Ectodermal cell (in vitro differentiated cells): ENCODE measurements at regions not wholly inside any gene's neighbourhood (a gene's known extent, or its start where the extent isn't known, plus 50 kb on each side); places are given as distances from the start of the nearest gene placed in this dataset.

Experiments used
- H3K27ac ChIP-seq: 2 replicates; pipeline ENCODE4 v1.7.0; 2013; ENCODE audit warnings: mild to moderate bottlenecking, low read depth, low read length; ENCODE audit not compliant: insufficient read depth, poor library complexity, severe bottlenecking
- H3K27me3 ChIP-seq: 2 replicates; pipeline ENCODE4 v1.7.0; 2013; ENCODE audit warnings: mild to moderate bottlenecking, low read length; ENCODE audit not compliant: insufficient read depth, control insufficient read depth, poor library complexity, severe bottlenecking
- H3K36me3 ChIP-seq: one replicate; pipeline ENCODE4 v1.7.0; 2013; ENCODE audit warnings: low read length; ENCODE audit not compliant: control insufficient read depth, insufficient read depth
- H3K4me1 ChIP-seq: one replicate; pipeline ENCODE4 v1.7.0; 2013; ENCODE audit warnings: low read length; ENCODE audit not compliant: control insufficient read depth, insufficient read depth
- H3K4me3 ChIP-seq: 2 replicates; pipeline ENCODE4 v1.7.0; 2013; ENCODE audit warnings: low read depth, low read length, control low read depth; ENCODE audit not compliant: insufficient read depth
- H3K9me3 ChIP-seq: 2 replicates; pipeline ENCODE4 v1.7.0; 2013; ENCODE audit warnings: mild to moderate bottlenecking, low read length, moderate library complexity; ENCODE audit not compliant: control insufficient read depth
- WGBS, 2 experiments: methylation state at CpG; one replicate each; pipeline ENCODE4 v1.1.7; 2013; ENCODE audit warnings: missing lambda C conversion rate in 2 of 2; 5-methylcytosine and 5-hydroxymethylcytosine counted together

DNA sequence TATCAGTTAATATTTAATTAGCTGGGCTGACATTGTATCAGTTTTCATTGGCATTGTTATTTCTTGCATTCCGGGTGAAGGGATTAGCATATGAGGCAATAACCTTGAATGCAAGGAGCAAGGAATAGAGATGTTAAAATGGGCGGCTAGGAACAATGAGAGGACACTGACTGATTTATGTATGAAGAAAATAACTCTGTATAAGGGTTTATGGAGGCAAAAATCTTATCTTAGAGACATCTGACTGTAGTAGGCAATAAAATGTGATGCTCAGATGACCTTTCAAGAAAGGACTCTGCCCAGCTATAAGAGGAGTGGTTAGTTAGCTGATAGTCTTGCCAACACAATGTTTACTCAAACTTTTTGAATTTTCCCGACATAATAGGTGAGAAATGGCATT lies 158.3 kb downstream of the EFHB start:
- Histone ChIP-seq H3K4me1 (no peaks in the 10 kb centered on the region), H3K27me3 (no peaks in the 10 kb centered on the region), H3K4me3 (no peak overlapping the region), H3K27ac (no peak overlapping the region), H3K36me3 (no peaks in the 10 kb centered on the region), H3K9me3 (no peaks in the 10 kb centered on the region)
- WGBS, 2 experiments: 50 to 51% methylated on average over 3 of the region's 3 CpGs

DNA sequence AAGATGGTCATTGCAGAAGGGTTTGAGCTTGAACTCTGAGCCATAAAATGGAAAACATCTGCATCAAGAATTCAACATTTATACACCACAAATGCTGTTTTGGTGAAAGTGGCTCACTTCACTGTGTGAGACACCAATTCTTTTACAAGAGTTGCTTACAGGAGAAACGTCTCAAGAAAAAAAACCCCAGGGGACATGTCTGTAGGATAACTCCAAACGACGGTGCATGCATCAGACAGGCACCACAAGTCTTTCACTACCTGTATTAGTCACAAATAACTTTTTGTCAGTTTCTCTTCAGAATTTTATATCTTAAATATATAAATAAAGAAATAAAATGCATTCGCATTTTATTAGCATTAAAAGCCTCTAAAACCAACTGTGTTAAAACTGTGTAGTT lies 164.3 kb downstream of the EFHB start:
- no peaks in the 10 kb centered on the region for H3K27me3 ChIP-seq
- H3K36me3 ChIP-seq: no peaks in the 10 kb centered on the region
- H3K4me1 ChIP-seq: no peaks in the 10 kb centered on the region
- no peak overlapping the region for H3K27ac ChIP-seq
- no peak overlapping the region for H3K4me3 ChIP-seq
- H3K9me3 ChIP-seq: no peaks in the 10 kb centered on the region
- WGBS, 2 experiments: 66 to 72% methylated on average over 3 of the region's 4 CpGs

DNA sequence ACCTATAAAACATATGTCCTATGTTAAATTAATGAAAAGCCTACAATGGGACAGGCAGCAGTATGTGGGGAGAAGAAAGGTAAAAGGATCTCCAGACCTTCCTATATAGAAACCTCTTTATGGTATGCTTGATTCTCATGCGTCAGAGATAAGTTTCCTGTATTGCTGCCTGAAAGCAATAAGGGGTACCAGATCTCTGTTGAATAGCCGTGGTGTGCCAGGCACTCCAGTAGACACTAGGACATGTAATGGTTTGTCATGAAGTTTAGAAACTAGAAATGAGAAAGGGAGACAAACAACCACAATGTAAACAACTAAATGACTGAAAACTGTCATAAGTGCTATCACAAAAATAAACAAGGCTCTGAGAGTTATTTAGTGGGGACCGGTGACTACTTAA lies 168.1 kb downstream of the EFHB start:
- Histone ChIP-seq H3K9me3 (no peaks in the 10 kb centered on the region), H3K36me3 (no peaks in the 10 kb centered on the region), H3K4me3 (no peak overlapping the region), H3K27ac (no peak overlapping the region), H3K27me3 (no peaks in the 10 kb centered on the region), H3K4me1 (no peaks in the 10 kb centered on the region)
- 85 to 96% methylated on average over 2 to 3 of the region's 3 CpGs for WGBS, 2 experiments

DNA sequence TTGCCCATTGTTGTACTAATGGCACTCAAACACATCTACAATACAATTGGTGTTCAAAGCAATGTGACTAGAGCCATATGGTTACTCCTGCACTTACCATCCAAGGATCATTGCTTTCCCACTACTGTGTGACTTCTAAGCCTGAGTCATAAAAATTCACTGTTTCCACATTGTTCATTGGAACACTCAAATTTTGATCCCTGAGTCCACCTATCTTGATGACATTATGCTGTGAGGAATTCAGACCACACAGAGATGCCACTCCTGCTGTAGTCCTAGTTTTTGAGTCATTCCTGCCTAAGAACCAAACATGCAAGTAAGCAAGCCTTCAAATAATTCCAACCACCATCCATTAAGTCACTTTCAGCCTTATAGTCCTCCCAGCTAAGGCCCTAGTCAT lies 176.2 kb downstream of the EFHB start:
- no peaks in the 10 kb centered on the region for H3K9me3 ChIP-seq

DNA sequence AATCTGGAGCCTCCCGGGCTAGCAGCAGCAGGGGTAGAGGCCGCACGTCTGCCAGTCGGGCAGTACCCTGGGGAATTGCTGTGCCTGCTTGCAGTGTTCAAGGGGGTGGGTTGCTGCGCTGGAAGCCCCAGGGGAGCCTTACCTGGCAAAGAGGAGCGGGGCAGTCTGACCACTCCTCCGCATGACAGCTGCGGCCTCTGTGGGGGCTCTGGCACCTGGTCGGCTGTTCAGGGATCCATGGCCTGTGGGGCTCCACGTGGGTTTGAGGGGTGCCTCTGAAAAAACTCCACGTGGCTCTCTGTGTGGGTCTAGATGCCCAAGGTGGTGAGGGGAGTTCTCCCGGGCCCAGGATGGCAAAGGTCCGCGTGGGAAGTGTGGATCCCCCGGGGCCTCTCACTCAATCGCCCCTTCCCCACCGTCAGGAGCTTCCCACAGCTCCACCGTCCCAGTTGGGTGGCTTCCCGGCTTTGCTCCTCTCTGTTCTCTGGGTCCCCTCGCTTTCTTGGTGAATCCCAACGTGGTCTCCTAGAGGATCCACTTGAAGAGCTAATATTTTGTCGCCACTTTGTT lies 184.5 kb downstream of the EFHB start:
- H3K4me3 ChIP-seq: no peak overlapping the region
- WGBS, 2 experiments: 91 to 94% methylated on average over 22 of the region's 22 CpGs
- no peaks in the 10 kb centered on the region for H3K27me3 ChIP-seq
- no peaks in the 10 kb centered on the region for H3K4me1 ChIP-seq
- H3K9me3 ChIP-seq: no peaks in the 10 kb centered on the region
- no peaks in the 10 kb centered on the region for H3K36me3 ChIP-seq
- H3K27ac ChIP-seq: no peak overlapping the region

More for the DNA sequence above, 176.2 kb downstream of the EFHB start:
- Histone ChIP-seq H3K4me1 (no peaks in the 10 kb centered on the region), H3K27me3 (no peaks in the 10 kb centered on the region), H3K4me3 (no peak overlapping the region), H3K36me3 (no peaks in the 10 kb centered on the region), H3K27ac (no peak overlapping the region)

DNA sequence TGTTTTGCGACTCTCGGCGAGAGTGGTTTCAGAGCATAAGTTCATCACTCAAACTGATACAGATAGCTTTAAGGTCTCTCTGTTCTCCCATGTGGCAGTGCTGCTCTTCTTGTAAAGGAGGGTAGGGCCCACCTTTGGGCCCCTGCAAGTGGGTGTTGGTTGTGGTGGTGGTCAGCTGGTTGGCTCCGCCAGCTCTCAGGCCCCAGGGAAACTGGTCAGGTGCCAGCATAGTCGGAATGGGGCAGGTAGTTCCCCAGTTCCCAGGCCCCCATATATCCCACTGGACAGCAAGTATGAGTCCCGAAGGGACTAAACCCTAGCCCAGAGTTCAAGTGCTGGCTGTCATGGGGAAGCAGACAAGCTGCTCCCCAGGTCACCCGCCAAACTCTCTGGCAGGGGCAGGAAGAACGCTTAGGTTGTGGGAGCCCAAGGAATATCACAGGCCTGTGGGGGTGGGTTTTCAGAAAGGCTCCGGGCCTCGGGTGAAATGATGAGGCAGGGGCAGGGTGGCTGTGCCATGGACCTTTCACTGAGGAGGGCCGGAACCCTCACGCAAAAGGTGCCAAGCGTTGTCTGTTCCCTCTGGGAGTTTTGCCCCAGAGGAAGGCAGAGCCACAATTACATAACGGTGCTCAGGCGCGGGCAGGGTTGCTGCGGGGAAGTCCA lies 185.1 kb downstream of the EFHB start:
- WGBS, 2 experiments: 95 to 96% methylated on average over 17 of the region's 17 CpGs
- no peaks in the 10 kb centered on the region for H3K27me3 ChIP-seq
- H3K36me3 ChIP-seq: no peaks in the 10 kb centered on the region

DNA sequence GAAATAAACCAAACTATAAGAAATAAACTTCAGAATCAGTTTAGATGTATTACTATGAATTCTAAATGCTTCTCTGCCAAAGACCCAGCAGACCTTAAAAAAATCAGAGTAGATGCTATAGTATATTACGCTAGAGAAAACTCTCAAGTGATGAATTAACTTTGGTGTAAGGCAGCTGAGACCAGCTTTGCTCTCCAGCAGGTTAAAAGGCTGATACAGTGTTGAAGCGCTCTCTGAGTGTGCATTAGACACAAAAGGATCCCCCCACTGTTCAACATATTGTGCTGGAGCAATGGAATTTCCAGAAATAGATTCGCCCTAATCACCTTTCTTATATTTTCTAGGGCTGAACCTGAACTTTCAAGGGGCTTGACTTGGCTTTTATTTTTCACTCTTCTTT lies 190.0 kb downstream of the EFHB start:
- Histone ChIP-seq H3K27me3 (no peaks in the 10 kb centered on the region), H3K4me3 (no peak overlapping the region), H3K4me1 (peaks cover 12% of the 10 kb centered on the region), H3K9me3 (no peaks in the 10 kb centered on the region), H3K36me3 (no peaks in the 10 kb centered on the region), H3K27ac (no peak overlapping the region)
- 82 to 91% methylated on average over 3 of the region's 3 CpGs for WGBS, 2 experiments

More for the DNA sequence above, 185.1 kb downstream of the EFHB start:
- Histone ChIP-seq H3K9me3 (no peaks in the 10 kb centered on the region), H3K27ac (no peak overlapping the region), H3K4me3 (no peak overlapping the region), H3K4me1 (no peaks in the 10 kb centered on the region)

DNA sequence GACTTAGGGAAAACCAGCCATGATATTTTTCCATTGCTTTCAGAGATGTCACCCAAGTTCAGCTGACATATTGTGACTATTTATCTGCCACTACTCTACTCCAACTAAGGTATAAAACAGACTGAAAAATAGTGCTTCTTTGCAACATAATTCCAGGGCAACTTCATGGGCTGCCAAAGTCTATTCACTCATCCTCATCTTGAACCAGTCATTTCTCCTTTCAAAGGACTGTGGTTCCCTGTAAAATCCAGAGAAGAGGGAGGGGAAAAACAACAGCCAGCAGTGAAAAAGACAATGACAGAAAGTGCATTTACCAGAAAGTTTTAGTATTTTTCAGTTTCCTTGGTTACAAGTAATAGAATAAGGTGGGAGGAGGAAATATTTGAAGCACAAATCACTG lies 191.1 kb downstream of the EFHB start:
- H3K36me3 ChIP-seq: no peaks in the 10 kb centered on the region
- H3K4me3 ChIP-seq: no peak overlapping the region
- H3K27ac ChIP-seq: no peak overlapping the region
- no peaks in the 10 kb centered on the region for H3K27me3 ChIP-seq
- no peaks in the 10 kb centered on the region for H3K9me3 ChIP-seq
- peaks cover 12% of the 10 kb centered on the region for H3K4me1 ChIP-seq

DNA sequence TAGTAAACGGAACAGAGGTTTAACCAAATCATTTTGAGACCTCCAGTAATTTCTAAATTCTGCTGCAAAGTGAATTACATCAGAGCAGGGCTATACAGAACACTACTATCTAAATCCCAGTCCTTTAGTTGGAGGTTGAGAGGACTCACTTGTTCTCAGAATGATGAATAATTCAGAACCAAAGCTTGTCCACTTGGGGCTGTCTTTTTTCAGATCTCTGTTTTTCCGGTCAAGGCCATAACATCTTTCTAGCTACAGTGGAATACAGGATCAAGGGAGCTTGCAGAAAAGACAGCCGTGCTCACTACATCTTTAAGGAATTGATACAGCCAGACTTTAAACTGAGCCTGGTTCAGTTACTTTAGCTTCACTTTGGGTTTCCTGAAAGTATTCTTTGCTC lies 194.5 kb downstream of the EFHB start:
- Histone ChIP-seq H3K27me3 (no peaks in the 10 kb centered on the region), H3K9me3 (no peaks in the 10 kb centered on the region), H3K4me3 (no peak overlapping the region), H3K4me1 (peaks cover 12% of the 10 kb centered on the region), H3K36me3 (no peaks in the 10 kb centered on the region), H3K27ac (no peak overlapping the region)
- 81 to 96% methylated on average over 3 of the region's 3 CpGs for WGBS, 2 experiments

DNA sequence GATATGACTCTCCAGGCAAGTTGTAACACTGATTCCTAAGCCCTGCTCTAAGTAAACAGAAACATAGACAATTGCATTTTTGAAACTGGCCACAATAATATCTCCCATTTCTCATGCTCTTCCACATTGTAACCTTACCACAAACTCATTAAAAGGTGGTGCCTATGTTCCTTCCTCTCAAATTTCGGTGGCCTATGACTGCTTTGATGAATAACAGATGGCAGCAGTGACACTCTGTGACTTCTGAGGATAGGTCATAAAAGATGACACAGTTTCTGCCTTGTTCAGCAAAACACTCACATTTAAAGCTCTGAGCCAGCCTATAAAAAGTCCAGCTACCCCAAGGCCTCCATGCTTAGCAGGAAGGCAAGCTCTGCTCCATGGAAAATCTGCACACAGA lies 195.2 kb downstream of the EFHB start:
- no peaks in the 10 kb centered on the region for H3K36me3 ChIP-seq
- H3K9me3 ChIP-seq: no peaks in the 10 kb centered on the region
- peaks cover 12% of the 10 kb centered on the region for H3K4me1 ChIP-seq
- H3K27ac ChIP-seq: no peak overlapping the region
- no peak overlapping the region for H3K4me3 ChIP-seq
- H3K27me3 ChIP-seq: no peaks in the 10 kb centered on the region
- 89 to 100% methylated on average over 1 of the region's 1 CpG for WGBS, 2 experiments

DNA sequence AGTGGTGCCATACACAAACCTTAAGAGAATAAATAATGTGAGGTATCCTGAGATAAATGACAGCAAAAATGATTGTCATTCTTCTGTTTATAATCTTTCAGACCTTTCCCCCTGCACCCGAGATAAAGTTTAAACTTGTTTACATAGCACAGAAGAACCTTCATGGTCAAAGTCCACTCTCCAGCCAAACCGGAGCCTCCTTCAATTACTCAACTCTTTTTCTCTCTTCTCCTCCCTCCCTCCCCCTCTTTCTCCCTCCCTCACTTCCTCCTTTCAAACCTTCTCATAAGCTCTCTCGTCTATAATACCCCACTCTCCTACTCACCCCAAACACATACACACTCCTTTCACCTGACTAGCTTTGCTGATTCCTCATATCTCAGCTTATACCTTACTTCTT lies 198.9 kb downstream of the EFHB start:
- Histone ChIP-seq H3K27me3 (no peaks in the 10 kb centered on the region), H3K9me3 (no peaks in the 10 kb centered on the region), H3K27ac (no peak overlapping the region), H3K4me3 (no peak overlapping the region), H3K36me3 (no peaks in the 10 kb centered on the region), H3K4me1 (peaks cover 7% of the 10 kb centered on the region)
- 85 to 91% methylated on average over 3 of the region's 3 CpGs for WGBS, 2 experiments
